Globus pallidus (tissue), 1 donor: ENCODE measurements at regions not wholly inside any gene's neighbourhood (a gene's known extent, or its start where the extent isn't known, plus 50 kb on each side); places are given as distances from the start of the nearest gene placed in this dataset.
"Not testable (repeated sequence)": the region's sequence is repeated elsewhere in the genome, so short reads cannot be mapped to it uniquely, and the experiment has no call there.

ENCODE experiments used
- DNase-seq: peaks from one replicate; pipeline ENCODE4 v3.0.0-alpha.2; 2015; ENCODE audit warnings: low spot score

- no peak for DNase-seq
Observed at GRCh38 chr4:10821826-10822225, 137.3 kb upstream of the CLNK start.

- DNase-seq, result peak; percentile 18
Observed at GRCh38 chr4:10816571-10816970, 132.0 kb upstream of the CLNK start.

GRCh38 chr4:10811991-10812390, 127.4 kb upstream of the CLNK start:
- DNase-seq, result no peak

GRCh38 chr4:10810411-10810810, 125.8 kb upstream of the CLNK start:
- DNase-seq, result no peak

- DNase-seq, result no peak
Observed at GRCh38 chr4:10809905-10810304, 125.3 kb upstream of the CLNK start.

GRCh38 chr4:10808591-10808990, 124.0 kb upstream of the CLNK start:
- DNase-seq, result peak; percentile 76

GRCh38 chr4:10806953-10807645, 122.5 kb upstream of the CLNK start:
- DNase-seq, result no peak

- no peak for DNase-seq
Observed at GRCh38 chr4:10803713-10804343, 119.3 kb upstream of the CLNK start.

- no peak for DNase-seq
Observed at GRCh38 chr4:10787365-10787764, 102.8 kb upstream of the CLNK start.

GRCh38 chr4:10784621-10785020, 100.1 kb upstream of the CLNK start:
- no peak for DNase-seq

- DNase-seq, result no peak
Observed at GRCh38 chr4:10783351-10783750, 98.8 kb upstream of the CLNK start.

GRCh38 chr4:10781805-10782204, 97.2 kb upstream of the CLNK start:
- no peak for DNase-seq

GRCh38 chr4:10780803-10781202, 96.2 kb upstream of the CLNK start:
- DNase-seq, result not testable (repeated sequence)

GRCh38 chr4:10775132-10775531, 90.6 kb upstream of the CLNK start:
- DNase-seq, result not testable (repeated sequence)

GRCh38 chr4:10773656-10774055, 89.1 kb upstream of the CLNK start:
- DNase-seq, result no peak

GRCh38 chr4:10773010-10773409, 88.4 kb upstream of the CLNK start:
- peak; percentile 6 for DNase-seq

- DNase-seq, result no peak
Observed at GRCh38 chr4:10765386-10765785, 80.8 kb upstream of the CLNK start.

- no peak for DNase-seq
Observed at GRCh38 chr4:10762561-10762960, 78.0 kb upstream of the CLNK start.

- DNase-seq, result no peak
Observed at GRCh38 chr4:10761903-10762302, 77.3 kb upstream of the CLNK start.

- no peak for DNase-seq
Observed at GRCh38 chr4:10760086-10760485, 75.5 kb upstream of the CLNK start.

GRCh38 chr4:10758906-10759305, 74.3 kb upstream of the CLNK start:
- no peak for DNase-seq

- no peak for DNase-seq
Observed at GRCh38 chr4:10753856-10754402, 69.4 kb upstream of the CLNK start.

- no peak for DNase-seq
Observed at GRCh38 chr4:10753336-10753735, 68.8 kb upstream of the CLNK start.

- no peak for DNase-seq
Observed at GRCh38 chr4:10750714-10751113, 66.1 kb upstream of the CLNK start.
